HEK293 (cell line): ENCODE measurements at regions not wholly inside any gene's neighbourhood (a gene's known extent, or its start where the extent isn't known, plus 50 kb on each side); places are given as distances from the start of the nearest gene placed in this dataset.
"Not testable (repeated sequence)": the region's sequence is repeated elsewhere in the genome, so short reads cannot be mapped to it uniquely, and the experiment has no call there.

Experiments used
- CTCF ChIA-PET: fragments of 350-600 bp; formaldehyde crosslinking; extraction: SDS; loops from one replicate; lab custom pipeline; 2021; ENCODE audit warnings: antibody characterized with exemption; lab: Yijun Ruan, JAX
- POLR2A ChIA-PET: fragments of 300-600 bp; formaldehyde crosslinking; extraction: SDS; loops from one replicate; lab custom pipeline; 2020; ENCODE audit warnings: antibody characterized with exemption, inconsistent platforms; lab: Yijun Ruan, JAX
- H3K27ac ChIP-seq: fragments of 200-500 bp; sonication (Bioruptor generic); 2 replicates; pipeline ENCODE4 v1.5.1; 2014; ENCODE audit warnings: low read depth, low read length, control low read depth, inconsistent platforms; ENCODE audit errors: extremely low read depth
- H3K36me3 ChIP-seq, 2 experiments: fragments of 200-500 bp in 1 of 2; sonication (Bioruptor generic) in 1 of 2; 1 replicate in 1 of 2; 2 replicates in 1 of 2; pipeline ENCODE4 v1.5.1; 2014 to 2017; ENCODE audit warnings: inconsistent platforms in 2 of 2, low read length in 2 of 2; ENCODE audit not compliant: control insufficient read depth in 2 of 2, insufficient read depth in 1 of 2
- H3K4me1 ChIP-seq: fragments of 200-500 bp; sonication (Bioruptor generic); 2 replicates; pipeline ENCODE4 v1.5.1; 2014; ENCODE audit warnings: mild to moderate bottlenecking, low read length, inconsistent platforms; ENCODE audit not compliant: control insufficient read depth, insufficient read depth
- H3K4me3 ChIP-seq: 2 replicates; pipeline ENCODE4 v1.5.1; 2011; ENCODE audit warnings: low read depth, mild to moderate bottlenecking, control low read depth, low read length, moderate library complexity
- H3K9me3 ChIP-seq: fragments of 200-500 bp; sonication (Bioruptor generic); 2 replicates; pipeline ENCODE4 v1.5.1; 2014; ENCODE audit warnings: low read depth, low read length, inconsistent platforms; ENCODE audit not compliant: control insufficient read depth, insufficient read depth
- FEZF1 ChIP-seq: fragments of 450-650 bp; formaldehyde crosslinking; IDR thresholded peaks from 2 replicates; pipeline ENCODE4 v1.5.1; 2016; ENCODE audit warnings: missing biosample characterization, missing genetic modification characterization
- HOXD13 ChIP-seq: sonication (generic); formaldehyde crosslinking; IDR thresholded peaks from 2 replicates; pipeline ENCODE4 v1.8.0; 2022; ENCODE audit warnings: missing genetic modification reagents, borderline replicate concordance
- KLF9 ChIP-seq: fragments of 450-650 bp; formaldehyde crosslinking; IDR thresholded peaks from 2 replicates; pipeline ENCODE4 v1.5.1; 2016; ENCODE audit warnings: missing biosample characterization, missing genetic modification characterization, low read depth
- YY2 ChIP-seq: fragments of 450-650 bp; formaldehyde crosslinking; IDR thresholded peaks from 2 replicates; pipeline ENCODE4 v1.5.1; 2016; ENCODE audit warnings: missing biosample characterization, missing genetic modification characterization
- ZNF239 ChIP-seq: fragments of 450-650 bp; formaldehyde crosslinking; IDR thresholded peaks from 2 replicates; pipeline ENCODE4 v1.5.1; 2016; ENCODE audit warnings: missing biosample characterization, missing genetic modification characterization
- ZNF335 ChIP-seq: fragments of 450-650 bp; formaldehyde crosslinking; conservative IDR thresholded peaks from 2 replicates; pipeline ENCODE4 v1.5.1; 2016; ENCODE audit warnings: missing biosample characterization, missing genetic modification characterization
- ZNF354C ChIP-seq: fragments of 450-650 bp; formaldehyde crosslinking; IDR thresholded peaks from 2 replicates; pipeline ENCODE4 v1.5.1; 2016; ENCODE audit warnings: missing biosample characterization, missing genetic modification characterization, low read depth, borderline replicate concordance
- ZNF558 ChIP-seq: fragments of 450-650 bp; formaldehyde crosslinking; IDR thresholded peaks from 2 replicates; pipeline ENCODE4 v1.5.1; 2016; ENCODE audit warnings: missing biosample characterization, missing genetic modification characterization
- ZNF560 ChIP-seq: fragments of 450-650 bp; formaldehyde crosslinking; IDR thresholded peaks from 2 replicates; pipeline ENCODE4 v1.5.1; 2017; ENCODE audit warnings: missing biosample characterization, missing genetic modification characterization, borderline replicate concordance
- ZNF670 ChIP-seq: fragments of 450-650 bp; formaldehyde crosslinking; IDR thresholded peaks from 2 replicates; pipeline ENCODE4 v1.5.1; 2016; ENCODE audit warnings: missing biosample characterization, missing genetic modification characterization, low read depth
- ZSCAN23 ChIP-seq: fragments of 450-650 bp; formaldehyde crosslinking; IDR thresholded peaks from 2 replicates; pipeline ENCODE4 v1.5.1; 2016; ENCODE audit warnings: missing biosample characterization, missing genetic modification characterization
- TF ChIP-seq, protein P1 (sequence below): fragments of 450-650 bp; formaldehyde crosslinking; IDR thresholded peaks from 2 replicates; pipeline ENCODE4 v1.5.1; 2016; ENCODE audit warnings: missing biosample characterization, missing genetic modification characterization
- TF ChIP-seq, protein P2 (sequence below): fragments of 450-650 bp; formaldehyde crosslinking; IDR thresholded peaks from 2 replicates; pipeline ENCODE4 v1.5.1; 2017; ENCODE audit warnings: missing biosample characterization, missing genetic modification characterization
- TF ChIP-seq, protein P3 (sequence below): fragments of 450-650 bp; formaldehyde crosslinking; IDR thresholded peaks from 2 replicates; pipeline ENCODE4 v1.5.1; 2016; ENCODE audit warnings: missing biosample characterization, missing genetic modification characterization
- TF ChIP-seq, protein P4 (sequence below): fragments of 450-650 bp; formaldehyde crosslinking; IDR thresholded peaks from 2 replicates; pipeline ENCODE4 v1.5.1; 2016; ENCODE audit warnings: missing biosample characterization, missing genetic modification characterization, borderline replicate concordance
- TF ChIP-seq, protein P5 (sequence below): fragments of 450-650 bp; formaldehyde crosslinking; IDR thresholded peaks from 2 replicates; pipeline ENCODE4 v1.5.1; 2016; ENCODE audit warnings: missing biosample characterization, missing genetic modification characterization

DNA sequence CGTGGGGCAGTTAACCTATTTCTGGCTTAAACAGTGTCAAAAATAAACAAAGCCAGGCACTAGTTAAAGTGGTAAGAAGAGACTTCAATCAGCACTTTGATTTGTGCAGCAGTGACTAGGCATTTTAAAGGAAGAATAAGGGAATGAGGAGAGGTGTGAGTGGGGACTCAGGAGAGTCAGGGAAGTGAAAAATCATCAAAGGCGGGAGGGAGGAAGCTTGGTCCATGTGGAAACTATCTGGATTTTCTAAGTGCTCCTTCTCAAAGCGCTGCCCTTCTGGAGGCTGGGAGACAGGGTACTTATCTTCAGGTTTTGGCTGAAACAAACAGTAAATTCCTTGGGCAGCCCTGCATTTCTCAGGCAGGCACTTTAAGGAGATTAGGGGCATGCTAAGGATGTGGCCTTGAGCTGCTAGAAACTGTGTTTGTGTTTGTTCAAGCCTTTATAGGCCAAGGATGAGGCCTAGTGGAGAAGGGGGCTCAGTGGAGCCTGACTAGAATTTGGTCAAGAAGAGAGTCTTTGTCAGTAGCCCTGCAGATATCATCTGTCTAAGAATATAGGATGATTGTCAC, 486.5 kb downstream of the SIPA1L2 start:
- no peaks in the 10 kb centered on the region for H3K9me3 ChIP-seq
- POLR2A ChIA-PET = no interaction called here
- CTCF ChIA-PET = no interaction called here
- no peaks in the 10 kb centered on the region for H3K4me1 ChIP-seq
- no peak overlapping the region for H3K27ac ChIP-seq
- H3K4me3 ChIP-seq = no peak overlapping the region
- H3K36me3 ChIP-seq = no peaks in the 10 kb centered on the region
- TF ChIP-seq ZNF354C (no peak), ZNF335 (tag by site-specific recombination) (0 out of 2 replicates have a peak, but pooled peaks have one; percentile 17)

DNA sequence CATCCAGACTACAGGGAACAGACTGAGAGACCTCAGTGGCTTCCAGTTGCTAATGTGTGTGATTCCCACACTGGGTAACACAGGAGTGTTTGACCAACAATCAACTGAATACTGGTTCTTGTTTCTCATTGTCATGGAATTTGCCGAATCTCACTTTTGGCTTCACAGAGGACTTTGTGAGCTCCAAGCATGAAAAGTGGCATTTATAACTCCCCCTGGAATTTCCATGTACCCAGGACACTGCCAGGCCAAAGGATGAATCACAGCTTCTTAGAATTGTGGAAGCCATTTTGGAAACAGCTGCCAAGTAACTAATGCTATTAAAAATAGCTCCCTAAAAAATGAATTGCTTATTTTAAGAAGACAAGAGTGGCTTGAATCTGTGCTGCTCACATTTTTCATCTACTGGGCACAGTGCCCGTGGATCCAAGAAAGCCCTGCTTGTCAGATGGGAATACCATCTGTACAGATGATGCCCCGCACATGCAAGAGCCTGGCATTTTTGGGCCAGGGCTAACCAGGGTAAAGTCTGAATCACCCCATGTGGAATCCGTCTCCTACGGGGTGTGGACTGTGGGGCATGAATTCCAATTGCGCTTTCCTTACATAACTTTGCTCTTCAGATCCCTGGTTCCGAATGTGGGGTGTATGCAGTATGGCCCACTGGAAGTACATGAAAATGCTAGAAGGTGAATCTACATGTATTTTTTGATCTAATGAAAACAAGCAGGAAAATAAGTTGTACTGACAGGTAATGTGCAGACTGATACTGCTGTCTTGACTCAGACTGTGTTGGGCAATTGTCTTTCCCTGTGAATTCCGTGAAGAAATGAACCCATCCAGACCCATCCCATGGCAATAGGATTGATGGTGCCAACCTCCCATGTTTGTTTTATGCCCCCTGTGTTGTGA, 487.3 kb downstream of the SIPA1L2 start:
- no peaks in the 10 kb centered on the region for H3K9me3 ChIP-seq
- CTCF ChIA-PET = no interaction called here
- TF ChIP-seq FEZF1 (no peak), KLF9 (tag by site-specific recombination) (no peak), ZNF560 (tag by site-specific recombination) (no peak)
- TF ChIP-seq, all 188 proteins: peak for 0
- Histone ChIP-seq H3K27ac (no peak overlapping the region), H3K4me1 (no peaks in the 10 kb centered on the region), H3K36me3 (no peaks in the 10 kb centered on the region), H3K4me3 (no peak overlapping the region)
- POLR2A ChIA-PET = no interaction called here

DNA sequence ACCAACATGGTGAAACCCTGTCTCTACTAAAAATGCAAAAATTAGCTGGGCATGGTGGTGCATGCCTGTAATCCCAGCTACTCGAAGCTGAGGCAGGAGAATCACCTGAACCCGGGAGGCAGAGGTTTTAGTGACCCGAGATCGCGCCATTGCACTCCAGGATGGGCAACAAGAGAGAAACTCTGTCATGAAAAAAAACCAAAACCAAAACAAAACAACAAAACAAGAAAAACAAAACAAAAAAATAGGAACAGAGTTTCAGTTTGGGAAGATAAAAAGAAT, 488.8 kb downstream of the SIPA1L2 start:
- H3K4me3 ChIP-seq, CTCF ChIA-PET, H3K27ac ChIP-seq, H3K4me1 ChIP-seq, POLR2A ChIA-PET, H3K36me3 ChIP-seq, H3K9me3 ChIP-seq: not testable (repeated sequence)

DNA sequence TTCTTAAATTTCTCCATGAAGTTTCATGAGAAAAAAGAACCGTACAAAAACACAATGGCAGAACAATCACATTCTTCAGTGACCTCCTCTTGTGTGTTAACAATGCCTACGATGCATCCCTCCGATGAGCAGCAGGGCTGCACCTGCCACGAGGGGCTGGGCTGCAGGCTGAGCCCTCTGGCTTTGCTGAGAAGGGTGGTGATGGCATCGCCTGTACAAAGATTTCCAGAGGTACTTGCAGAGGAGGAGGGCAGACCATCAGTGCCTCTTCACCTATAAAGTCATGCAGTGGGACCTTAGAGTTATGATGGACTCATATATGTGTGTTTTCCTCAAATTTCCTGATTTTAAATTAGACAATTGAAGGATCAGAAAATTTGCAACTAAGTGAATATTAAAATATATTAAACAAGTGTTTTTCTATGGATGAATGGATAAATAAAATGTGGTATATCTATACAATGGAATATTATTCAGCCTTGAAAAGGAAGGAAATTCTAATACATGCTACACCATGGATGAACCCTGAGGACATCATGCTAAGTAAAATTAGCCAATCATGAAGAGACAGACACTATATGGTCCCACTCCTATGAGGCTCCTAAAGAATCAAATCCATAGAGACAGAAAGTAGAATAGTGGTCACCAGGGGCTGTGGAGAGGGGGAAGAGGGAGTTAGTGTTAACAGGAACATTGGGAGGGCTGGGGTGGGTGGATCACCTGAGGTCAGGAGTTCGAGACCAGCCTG, 489.3 kb downstream of the SIPA1L2 start:
- Histone ChIP-seq H3K4me3 (no peak overlapping the region), H3K36me3 (no peaks in the 10 kb centered on the region), H3K9me3 (no peaks in the 10 kb centered on the region), H3K4me1 (no peaks in the 10 kb centered on the region), H3K27ac (no peak overlapping the region)
- ChIA-PET POLR2A (no interaction called here), CTCF (interaction anchor here (0.7 to 1.1 kb wide), 3 partner anchors 10 to 275 kb away, joined by 3 to 4 read pairs (median 4); no protein-coding TSS in a partner anchor)
- TF ChIP-seq HOXD13 (CRISPR knock-in tag) = no peak
- TF ChIP-seq, protein P1, sequence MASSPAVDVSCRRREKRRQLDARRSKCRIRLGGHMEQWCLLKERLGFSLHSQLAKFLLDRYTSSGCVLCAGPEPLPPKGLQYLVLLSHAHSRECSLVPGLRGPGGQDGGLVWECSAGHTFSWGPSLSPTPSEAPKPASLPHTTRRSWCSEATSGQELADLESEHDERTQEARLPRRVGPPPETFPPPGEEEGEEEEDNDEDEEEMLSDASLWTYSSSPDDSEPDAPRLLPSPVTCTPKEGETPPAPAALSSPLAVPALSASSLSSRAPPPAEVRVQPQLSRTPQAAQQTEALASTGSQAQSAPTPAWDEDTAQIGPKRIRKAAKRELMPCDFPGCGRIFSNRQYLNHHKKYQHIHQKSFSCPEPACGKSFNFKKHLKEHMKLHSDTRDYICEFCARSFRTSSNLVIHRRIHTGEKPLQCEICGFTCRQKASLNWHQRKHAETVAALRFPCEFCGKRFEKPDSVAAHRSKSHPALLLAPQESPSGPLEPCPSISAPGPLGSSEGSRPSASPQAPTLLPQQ = no peak
- TF ChIP-seq, protein P2, sequence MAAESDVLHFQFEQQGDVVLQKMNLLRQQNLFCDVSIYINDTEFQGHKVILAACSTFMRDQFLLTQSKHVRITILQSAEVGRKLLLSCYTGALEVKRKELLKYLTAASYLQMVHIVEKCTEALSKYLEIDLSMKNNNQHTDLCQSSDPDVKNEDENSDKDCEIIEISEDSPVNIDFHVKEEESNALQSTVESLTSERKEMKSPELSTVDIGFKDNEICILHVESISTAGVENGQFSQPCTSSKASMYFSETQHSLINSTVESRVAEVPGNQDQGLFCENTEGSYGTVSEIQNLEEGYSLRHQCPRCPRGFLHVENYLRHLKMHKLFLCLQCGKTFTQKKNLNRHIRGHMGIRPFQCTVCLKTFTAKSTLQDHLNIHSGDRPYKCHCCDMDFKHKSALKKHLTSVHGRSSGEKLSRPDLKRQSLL (tag by site-specific recombination) = no peak
- TF ChIP-seq, protein P3, sequence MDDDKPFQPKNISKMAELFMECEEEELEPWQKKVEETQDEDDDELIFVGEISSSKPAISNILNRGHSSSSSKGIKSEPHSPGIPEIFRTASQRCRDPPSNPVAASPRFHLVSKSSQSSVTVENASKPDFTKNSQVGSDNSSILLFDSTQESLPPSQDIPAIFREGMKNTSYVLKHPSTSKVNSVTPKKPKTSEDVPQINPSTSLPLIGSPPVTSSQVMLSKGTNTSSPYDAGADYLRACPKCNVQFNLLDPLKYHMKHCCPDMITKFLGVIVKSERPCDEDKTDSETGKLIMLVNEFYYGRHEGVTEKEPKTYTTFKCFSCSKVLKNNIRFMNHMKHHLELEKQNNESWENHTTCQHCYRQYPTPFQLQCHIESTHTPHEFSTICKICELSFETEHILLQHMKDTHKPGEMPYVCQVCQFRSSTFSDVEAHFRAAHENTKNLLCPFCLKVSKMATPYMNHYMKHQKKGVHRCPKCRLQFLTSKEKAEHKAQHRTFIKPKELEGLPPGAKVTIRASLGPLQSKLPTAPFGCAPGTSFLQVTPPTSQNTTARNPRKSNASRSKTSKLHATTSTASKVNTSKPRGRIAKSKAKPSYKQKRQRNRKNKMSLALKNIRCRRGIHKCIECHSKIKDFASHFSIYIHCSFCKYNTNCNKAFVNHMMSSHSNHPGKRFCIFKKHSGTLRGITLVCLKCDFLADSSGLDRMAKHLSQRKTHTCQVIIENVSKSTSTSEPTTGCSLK (tag by site-specific recombination) = no peak
- TF ChIP-seq, protein P4, sequence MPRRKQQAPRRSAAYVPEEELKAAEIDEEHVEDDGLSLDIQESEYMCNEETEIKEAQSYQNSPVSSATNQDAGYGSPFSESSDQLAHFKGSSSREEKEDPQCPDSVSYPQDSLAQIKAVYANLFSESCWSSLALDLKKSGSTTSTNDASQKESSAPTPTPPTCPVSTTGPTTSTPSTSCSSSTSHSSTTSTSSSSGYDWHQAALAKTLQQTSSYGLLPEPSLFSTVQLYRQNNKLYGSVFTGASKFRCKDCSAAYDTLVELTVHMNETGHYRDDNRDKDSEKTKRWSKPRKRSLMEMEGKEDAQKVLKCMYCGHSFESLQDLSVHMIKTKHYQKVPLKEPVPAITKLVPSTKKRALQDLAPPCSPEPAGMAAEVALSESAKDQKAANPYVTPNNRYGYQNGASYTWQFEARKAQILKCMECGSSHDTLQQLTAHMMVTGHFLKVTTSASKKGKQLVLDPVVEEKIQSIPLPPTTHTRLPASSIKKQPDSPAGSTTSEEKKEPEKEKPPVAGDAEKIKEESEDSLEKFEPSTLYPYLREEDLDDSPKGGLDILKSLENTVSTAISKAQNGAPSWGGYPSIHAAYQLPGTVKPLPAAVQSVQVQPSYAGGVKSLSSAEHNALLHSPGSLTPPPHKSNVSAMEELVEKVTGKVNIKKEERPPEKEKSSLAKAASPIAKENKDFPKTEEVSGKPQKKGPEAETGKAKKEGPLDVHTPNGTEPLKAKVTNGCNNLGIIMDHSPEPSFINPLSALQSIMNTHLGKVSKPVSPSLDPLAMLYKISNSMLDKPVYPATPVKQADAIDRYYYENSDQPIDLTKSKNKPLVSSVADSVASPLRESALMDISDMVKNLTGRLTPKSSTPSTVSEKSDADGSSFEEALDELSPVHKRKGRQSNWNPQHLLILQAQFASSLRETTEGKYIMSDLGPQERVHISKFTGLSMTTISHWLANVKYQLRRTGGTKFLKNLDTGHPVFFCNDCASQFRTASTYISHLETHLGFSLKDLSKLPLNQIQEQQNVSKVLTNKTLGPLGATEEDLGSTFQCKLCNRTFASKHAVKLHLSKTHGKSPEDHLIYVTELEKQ = no peak
- TF ChIP-seq ZNF670 (tag by site-specific recombination) = no peak
- TF ChIP-seq YY2 (tag by site-specific recombination) = no peak
- no peak for TF ChIP-seq ZNF558 (tag by site-specific recombination)
- TF ChIP-seq ZSCAN23 (tag by site-specific recombination) = no peak
- no peak for TF ChIP-seq ZNF239
- TF ChIP-seq, protein P5, sequence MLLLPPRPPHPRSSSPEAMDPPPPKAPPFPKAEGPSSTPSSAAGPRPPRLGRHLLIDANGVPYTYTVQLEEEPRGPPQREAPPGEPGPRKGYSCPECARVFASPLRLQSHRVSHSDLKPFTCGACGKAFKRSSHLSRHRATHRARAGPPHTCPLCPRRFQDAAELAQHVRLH (tag by site-specific recombination) = peak; percentile 43; the same call in 1 of the 2 replicates
